HepG2 (cell line): ENCODE measurements at regions not wholly inside any gene's neighbourhood (a gene's known extent, or its start where the extent isn't known, plus 50 kb on each side); places are given as distances from the start of the nearest gene placed in this dataset.

Source experiments
- ATAC-seq: fragments of 200-7000 bp; cut with Tn5 transposase; 3 replicates; pipeline ENCODE4 v1.9.1; 2020; ENCODE audit warnings: mild to moderate bottlenecking, moderate library complexity
- BruUV-seq: library from RNA; stranded (reverse); fragments of 400-500 nt; replicated peaks from 2 replicates; lab custom pipeline; 2021; lab: Mats Ljungman, UMichigan
- CTCF ChIA-PET: fragments of 300-600 bp; formaldehyde crosslinking; extraction: SDS; loops from one replicate; lab custom pipeline; 2021; ENCODE audit warnings: low total read pairs, inconsistent platforms, low intra/inter-chr PET ratio; lab: Yijun Ruan, JAX
- POLR2A ChIA-PET: fragments of 350-600 bp; sonication (Branson Sonifier 250); formaldehyde crosslinking; loops from one replicate; lab custom pipeline; 2020; ENCODE audit warnings: antibody characterized with exemption, inconsistent platforms; lab: Yijun Ruan, JAX
- DNase-seq: peaks from one replicate; pipeline ENCODE4 v3.0.0-alpha.2; 2015; ENCODE audit warnings: low spot score
- FAIRE-seq: peaks from 3 replicates; lab custom pipeline; 2011; peaks lifted over from hg19 to GRCh38; lab: Jason Lieb, UNC
- H2AFZ ChIP-seq: one replicate; pipeline ENCODE4 v1.6.1; 2011; ENCODE audit warnings: low read length, inconsistent platforms
- H3K27ac ChIP-seq: fragments of 300-600 bp; 3 replicates; pipeline ENCODE4 v1.8.0; 2011; ENCODE audit warnings: mixed run types, mild to moderate bottlenecking, mixed read lengths, low read length, inconsistent platforms; ENCODE audit not compliant: insufficient read depth; ENCODE audit errors: extremely low read length
- H3K27me3 ChIP-seq, 2 experiments: fragments of 200-600 bp in 1 of 2; 2 replicates in 1 of 2; 3 replicates in 1 of 2; pipeline versions ENCODE4 v1.6.0 to v1.8.0; 2011; ENCODE audit warnings: low read length in 2 of 2, mild to moderate bottlenecking in 2 of 2, moderate library complexity in 2 of 2, inconsistent platforms in 1 of 2; ENCODE audit not compliant: insufficient read depth in 2 of 2, control insufficient read depth in 1 of 2
- H3K36me3 ChIP-seq, 2 experiments: fragments of 200-600 bp in 1 of 2; replicated peaks in 1 of 2; 2 replicates in 1 of 2; 3 replicates in 1 of 2; pipeline versions ENCODE4 v1.5.1 to v1.8.0; 2011; ENCODE audit warnings: low read length in 2 of 2, inconsistent platforms in 1 of 2; ENCODE audit not compliant: insufficient read depth in 2 of 2, control insufficient read depth in 1 of 2
- H3K4me1 ChIP-seq: 2 replicates; pipeline ENCODE4 v1.5.1; 2012; ENCODE audit warnings: low read length, inconsistent platforms; ENCODE audit not compliant: insufficient read depth
- H3K4me2 ChIP-seq: 2 replicates; pipeline ENCODE4 v1.6.0; 2011; ENCODE audit warnings: low read depth, low read length, inconsistent platforms
- H3K4me3 ChIP-seq, 3 experiments: fragments of 200-600 bp in 1 of 3; sonication (generic), shearing (Covaris generic) in 1 of 3; replicated peaks in 1 of 3; 2 replicates each; pipeline ENCODE4 v1.5.1; 2011 to 2016; ENCODE audit warnings: low read length in 3 of 3, inconsistent platforms in 2 of 3, low read depth in 2 of 3, mild to moderate bottlenecking in 2 of 3, control low read depth in 1 of 3, mixed read lengths in 1 of 3; ENCODE audit not compliant: insufficient read depth in 1 of 3
- H3K79me2 ChIP-seq: one replicate; pipeline ENCODE4 v1.6.1; 2011; ENCODE audit warnings: low read length, inconsistent platforms; ENCODE audit not compliant: insufficient read depth
- H3K9ac ChIP-seq: 2 replicates; pipeline ENCODE4 v1.6.0; 2011; ENCODE audit warnings: mild to moderate bottlenecking, low read depth, low read length, inconsistent platforms; ENCODE audit not compliant: insufficient read depth
- H3K9me3 ChIP-seq: 2 replicates; pipeline ENCODE4 v1.5.1; 2012; ENCODE audit warnings: mild to moderate bottlenecking, low read length
- H4K20me1 ChIP-seq: 2 replicates; pipeline ENCODE4 v1.6.0; 2011; ENCODE audit warnings: inconsistent platforms, mild to moderate bottlenecking, low read length, moderate library complexity; ENCODE audit not compliant: insufficient read depth
- ARNTL ChIP-seq: sonication (generic); formaldehyde crosslinking; IDR thresholded peaks from 2 replicates; pipeline ENCODE4 v1.4.0; 2020; ENCODE audit warnings: mild to moderate bottlenecking, missing genetic modification reagents
- CBX5 ChIP-seq: sonication (generic); formaldehyde crosslinking; IDR thresholded peaks from 2 replicates; pipeline ENCODE4 v1.4.0; 2020; ENCODE audit warnings: missing genetic modification reagents, borderline replicate concordance
- CEBPB ChIP-seq: IDR thresholded peaks from 2 replicates; pipeline ENCODE4 v1.6.1; 2011; ENCODE audit warnings: low read depth, low read length, improper control_type of control experiment, borderline replicate concordance
- MAFF ChIP-seq: IDR thresholded peaks from 2 replicates; pipeline ENCODE4 v1.6.1; 2011; ENCODE audit warnings: low read depth, low read length, improper control_type of control experiment
- MAFK ChIP-seq, 2 experiments: IDR thresholded peaks in 1 of 2; conservative IDR thresholded peaks in 1 of 2; 2 replicates each; pipeline ENCODE4 v1.6.1; 2011; ENCODE audit warnings: improper control_type of control experiment in 2 of 2, low read length in 2 of 2
- MEIS1 ChIP-seq: sonication (generic); formaldehyde crosslinking; IDR thresholded peaks from 2 replicates; pipeline ENCODE4 v1.9.0; 2021; ENCODE audit warnings: mild to moderate bottlenecking, missing genetic modification reagents, moderate library complexity, borderline replicate concordance
- RORA ChIP-seq: sonication (generic); formaldehyde crosslinking; IDR thresholded peaks from 2 replicates; pipeline ENCODE4 v1.5.0; 2020; ENCODE audit warnings: mild to moderate bottlenecking, missing genetic modification reagents, moderate library complexity
- SETDB1 ChIP-seq: sonication (generic); formaldehyde crosslinking; IDR thresholded peaks from 2 replicates; pipeline ENCODE4 v1.5.1; 2020; ENCODE audit warnings: missing genetic modification reagents, mild to moderate bottlenecking, borderline replicate concordance
- SMAD9 ChIP-seq: sonication (generic); formaldehyde crosslinking; IDR thresholded peaks from 2 replicates; pipeline ENCODE4 v1.5.1; 2020; ENCODE audit warnings: mild to moderate bottlenecking, missing genetic modification reagents
- TEAD3 ChIP-seq: optimal IDR thresholded peaks from 2 replicates; pipeline ENCODE3; 2016; ENCODE audit warnings: borderline replicate concordance
- WIZ ChIP-seq: sonication (generic); formaldehyde crosslinking; IDR thresholded peaks from 2 replicates; pipeline ENCODE4 v1.5.1; 2020; ENCODE audit warnings: mild to moderate bottlenecking, missing genetic modification reagents
- ZBTB40 ChIP-seq, 2 experiments: fragments of 450-650 bp in 1 of 2; sonication (generic) in 1 of 2; formaldehyde crosslinking in 1 of 2; IDR thresholded peaks; 2 replicates each; pipeline versions ENCODE4 v1.6.1 to v1.8.0; 2016 to 2022; ENCODE audit warnings: antibody characterized with exemption in 1 of 2, mild to moderate bottlenecking in 1 of 2, missing genetic modification reagents in 1 of 2
- ZFP82 ChIP-seq: sonication (generic); formaldehyde crosslinking; IDR thresholded peaks from 2 replicates; pipeline ENCODE4 v1.5.1; 2020; ENCODE audit warnings: mild to moderate bottlenecking, missing genetic modification reagents, borderline replicate concordance
- ZNF274 ChIP-seq: sonication (generic); formaldehyde crosslinking; IDR thresholded peaks from 2 replicates; pipeline ENCODE4 v1.5.1; 2020; ENCODE audit warnings: mild to moderate bottlenecking, missing genetic modification reagents
- ZNF784 ChIP-seq: sonication (generic); formaldehyde crosslinking; IDR thresholded peaks from 2 replicates; pipeline ENCODE4 v1.5.1; 2020; ENCODE audit warnings: missing genetic modification reagents, mild to moderate bottlenecking, borderline replicate concordance
- ZNF788 ChIP-seq: sonication (generic); formaldehyde crosslinking; IDR thresholded peaks from 2 replicates; pipeline ENCODE4 v1.5.0; 2020; ENCODE audit warnings: mild to moderate bottlenecking, missing genetic modification reagents, borderline replicate concordance
- ZSCAN31 ChIP-seq: sonication (generic); formaldehyde crosslinking; IDR thresholded peaks from 2 replicates; pipeline ENCODE4 v1.5.0; 2020; ENCODE audit warnings: low read depth, mild to moderate bottlenecking, missing genetic modification reagents
- WGBS: methylation state at CpG from one replicate; pipeline ENCODE4 v1.1.6; 2017; ENCODE audit warnings: low lambda C conversion rate; 5-methylcytosine and 5-hydroxymethylcytosine counted together
- in situ Hi-C: cut with HindIII; loops from 2 replicates; pipeline ENCODE4 v1.10.0; 2017; ENCODE audit warnings: low pct_unique_long_range_greater_than_20kb; ENCODE audit not compliant: extremely low pct_ligation_motif_present
- intact Hi-C: fragments of 100-400 bp; cut with micrococcal nuclease; formaldehyde crosslinking; loops from one replicate; pipeline ENCODE4 v1.10.0; 2022; ENCODE audit not compliant: unreplicated experiment

GRCh38 chr2:61605245-61605644, 67.1 kb upstream of the XPO1 start:
- no peak overlapping the region for H3K9ac ChIP-seq
- no peaks in the 10 kb centered on the region for H3K36me3 ChIP-seq
- no peak overlapping the region for H3K4me3 ChIP-seq
- ChIA-PET POLR2A (no interaction called here), CTCF (no interaction called here)
- intact Hi-C loops, result no loop called here
- no peaks in the 10 kb centered on the region for H3K79me2 ChIP-seq
- 0 out of 2 replicates have a peak, but pooled peaks cover 4% of the 10 kb centered on the region for H3K4me1 ChIP-seq
- BruUV-seq, result no TSS peak
- in situ Hi-C loops, result no loop called here
- DNase-seq, result no peak
- 43% methylated on average over 3 of the region's 3 CpGs for WGBS
- no peak overlapping the region for H3K4me2 ChIP-seq
- ATAC-seq, result no peak
- H3K9me3 ChIP-seq, result no peaks in the 10 kb centered on the region
- no peak for FAIRE-seq
- no peaks in the 10 kb centered on the region for H3K27me3 ChIP-seq
- no peak overlapping the region for H3K27ac ChIP-seq
- H2AFZ ChIP-seq, result no peak overlapping the region
- TF ChIP-seq ZNF784 (no peak), SETDB1 (CRISPR knock-in tag) (no peak), ARNTL (no peak), SMAD9 (CRISPR knock-in tag) (no peak), ZNF274 (CRISPR knock-in tag) (no peak), CBX5 (CRISPR knock-in tag) (no peak), TEAD3 (no peak), ZFP82 (CRISPR knock-in tag) (no peak), WIZ (CRISPR knock-in tag) (no peak), ZSCAN31 (CRISPR knock-in tag) (no peak), ZBTB40 (IDR thresholded peaks at IDR 0.05) (no peak), ZBTB40 (CRISPR knock-in tag; IDR thresholded peaks at IDR 0.05) (no peak), MEIS1 (CRISPR knock-in tag) (no peak), CEBPB (no peak), MAFF (peak; percentile 88), MAFK (conservative IDR thresholded peaks at IDR 0.05 in 1 of 2, IDR thresholded peaks at IDR 0.05 in 1 of 2; ENCODE audit: low read length in 2 of 2) (peak; percentile 77 to 89; a peak in 3 of 4 replicates), ZNF788 (no peak), RORA (CRISPR knock-in tag) (no peak)
- H4K20me1 ChIP-seq, result no peaks in the 10 kb centered on the region
